HL-60 (cell line): ENCODE measurements at regions not wholly inside any gene's neighbourhood (a gene's known extent, or its start where the extent isn't known, plus 50 kb on each side); places are given as distances from the start of the nearest gene placed in this dataset.

Experiments
- DNase-seq, 2 experiments: peaks; one replicate each; pipeline ENCODE4 v3.0.0-alpha.2; 2010 to 2020; ENCODE audit warnings: low read depth in 1 of 2, low spot score in 1 of 2
- H3K27ac ChIP-seq: fragments of 250-450 bp; sonication (Bioruptor Pico); replicated peaks from 2 replicates; pipeline ENCODE4 v1.5.1; 2020; ENCODE audit warnings: mild to moderate bottlenecking, moderate library complexity
- H3K27me3 ChIP-seq: fragments of 250-450 bp; sonication (Bioruptor Pico); 2 replicates; pipeline ENCODE4 v1.5.1; 2021; ENCODE audit warnings: mild to moderate bottlenecking, moderate library complexity; ENCODE audit not compliant: insufficient read depth, poor library complexity, severe bottlenecking
- H3K4me3 ChIP-seq: replicated peaks from 2 replicates; pipeline ENCODE4 v1.5.1; 2011; ENCODE audit warnings: mild to moderate bottlenecking, control low read depth, low read length; ENCODE audit not compliant: insufficient read depth
- GABPA ChIP-seq: IDR thresholded peaks from 2 replicates; pipeline ENCODE4 v1.6.1; 2012; ENCODE audit warnings: low read depth
- POLR2AphosphoS5 ChIP-seq: IDR thresholded peaks from 2 replicates; pipeline ENCODE4 v1.6.1; 2012; ENCODE audit warnings: low read depth
- SPI1 ChIP-seq: IDR thresholded peaks from 2 replicates; pipeline ENCODE4 v1.6.1; 2012; ENCODE audit warnings: low read depth, mild to moderate bottlenecking, borderline replicate concordance
- TF ChIP-seq, protein P1 (sequence below): IDR thresholded peaks from 2 replicates; pipeline ENCODE4 v1.6.1; 2012; ENCODE audit warnings: low read depth; ENCODE audit not compliant: insufficient replicate concordance
- TF ChIP-seq, protein P2 (sequence below): IDR thresholded peaks from one replicate; pipeline ENCODE4 v1.5.1; 2011; ENCODE audit warnings: low read length, control low read depth, inconsistent platforms; ENCODE audit not compliant: insufficient read depth

DNA sequence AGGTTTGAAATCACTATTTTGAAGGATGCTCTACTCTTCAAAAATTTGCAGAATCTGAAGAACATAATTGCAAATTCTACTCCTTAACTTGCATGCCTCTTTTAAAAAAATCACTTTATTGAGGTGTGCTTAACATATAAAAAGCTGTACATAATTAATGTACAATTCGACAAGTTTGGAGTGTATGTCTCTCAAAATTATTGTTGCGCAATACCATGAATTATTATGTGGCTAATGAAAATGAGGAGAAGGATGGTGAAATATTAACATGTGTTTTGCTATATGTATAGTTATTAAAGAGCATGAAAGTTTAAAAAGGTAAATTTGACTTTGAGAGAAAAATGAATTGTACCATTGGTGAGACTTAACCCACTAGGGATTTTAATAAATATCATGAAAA is 187.2 kb upstream of the MALRD1 start:
- H3K27ac ChIP-seq = no peak overlapping the region
- TF ChIP-seq, protein P1, sequence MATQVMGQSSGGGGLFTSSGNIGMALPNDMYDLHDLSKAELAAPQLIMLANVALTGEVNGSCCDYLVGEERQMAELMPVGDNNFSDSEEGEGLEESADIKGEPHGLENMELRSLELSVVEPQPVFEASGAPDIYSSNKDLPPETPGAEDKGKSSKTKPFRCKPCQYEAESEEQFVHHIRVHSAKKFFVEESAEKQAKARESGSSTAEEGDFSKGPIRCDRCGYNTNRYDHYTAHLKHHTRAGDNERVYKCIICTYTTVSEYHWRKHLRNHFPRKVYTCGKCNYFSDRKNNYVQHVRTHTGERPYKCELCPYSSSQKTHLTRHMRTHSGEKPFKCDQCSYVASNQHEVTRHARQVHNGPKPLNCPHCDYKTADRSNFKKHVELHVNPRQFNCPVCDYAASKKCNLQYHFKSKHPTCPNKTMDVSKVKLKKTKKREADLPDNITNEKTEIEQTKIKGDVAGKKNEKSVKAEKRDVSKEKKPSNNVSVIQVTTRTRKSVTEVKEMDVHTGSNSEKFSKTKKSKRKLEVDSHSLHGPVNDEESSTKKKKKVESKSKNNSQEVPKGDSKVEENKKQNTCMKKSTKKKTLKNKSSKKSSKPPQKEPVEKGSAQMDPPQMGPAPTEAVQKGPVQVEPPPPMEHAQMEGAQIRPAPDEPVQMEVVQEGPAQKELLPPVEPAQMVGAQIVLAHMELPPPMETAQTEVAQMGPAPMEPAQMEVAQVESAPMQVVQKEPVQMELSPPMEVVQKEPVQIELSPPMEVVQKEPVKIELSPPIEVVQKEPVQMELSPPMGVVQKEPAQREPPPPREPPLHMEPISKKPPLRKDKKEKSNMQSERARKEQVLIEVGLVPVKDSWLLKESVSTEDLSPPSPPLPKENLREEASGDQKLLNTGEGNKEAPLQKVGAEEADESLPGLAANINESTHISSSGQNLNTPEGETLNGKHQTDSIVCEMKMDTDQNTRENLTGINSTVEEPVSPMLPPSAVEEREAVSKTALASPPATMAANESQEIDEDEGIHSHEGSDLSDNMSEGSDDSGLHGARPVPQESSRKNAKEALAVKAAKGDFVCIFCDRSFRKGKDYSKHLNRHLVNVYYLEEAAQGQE = no peak
- TF ChIP-seq POLR2AphosphoS5 (no peak), SPI1 (no peak)
- TF ChIP-seq, protein P2, sequence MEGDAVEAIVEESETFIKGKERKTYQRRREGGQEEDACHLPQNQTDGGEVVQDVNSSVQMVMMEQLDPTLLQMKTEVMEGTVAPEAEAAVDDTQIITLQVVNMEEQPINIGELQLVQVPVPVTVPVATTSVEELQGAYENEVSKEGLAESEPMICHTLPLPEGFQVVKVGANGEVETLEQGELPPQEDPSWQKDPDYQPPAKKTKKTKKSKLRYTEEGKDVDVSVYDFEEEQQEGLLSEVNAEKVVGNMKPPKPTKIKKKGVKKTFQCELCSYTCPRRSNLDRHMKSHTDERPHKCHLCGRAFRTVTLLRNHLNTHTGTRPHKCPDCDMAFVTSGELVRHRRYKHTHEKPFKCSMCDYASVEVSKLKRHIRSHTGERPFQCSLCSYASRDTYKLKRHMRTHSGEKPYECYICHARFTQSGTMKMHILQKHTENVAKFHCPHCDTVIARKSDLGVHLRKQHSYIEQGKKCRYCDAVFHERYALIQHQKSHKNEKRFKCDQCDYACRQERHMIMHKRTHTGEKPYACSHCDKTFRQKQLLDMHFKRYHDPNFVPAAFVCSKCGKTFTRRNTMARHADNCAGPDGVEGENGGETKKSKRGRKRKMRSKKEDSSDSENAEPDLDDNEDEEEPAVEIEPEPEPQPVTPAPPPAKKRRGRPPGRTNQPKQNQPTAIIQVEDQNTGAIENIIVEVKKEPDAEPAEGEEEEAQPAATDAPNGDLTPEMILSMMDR = no peak

DNA sequence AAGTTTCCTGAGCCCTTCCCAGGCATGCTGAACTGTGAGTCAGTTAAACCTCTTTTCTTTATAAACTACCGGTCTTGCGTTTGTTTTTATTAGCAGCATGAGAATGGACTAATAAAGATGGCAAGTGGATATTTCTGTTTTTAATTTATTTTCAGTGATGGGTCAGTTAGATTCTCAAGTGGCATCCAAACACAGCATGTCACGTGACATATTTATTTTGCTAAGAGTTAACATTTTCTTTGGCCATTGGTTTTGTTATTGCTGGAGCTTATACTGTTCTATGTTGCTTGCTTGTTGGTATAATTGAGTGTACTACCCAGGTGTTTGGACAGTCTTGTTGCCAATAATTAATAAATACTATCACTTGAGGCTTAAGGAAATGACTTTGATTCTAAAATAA is 181.7 kb upstream of the MALRD1 start:
- Histone ChIP-seq H3K27ac (no peak overlapping the region), H3K27me3 (no peaks in the 10 kb centered on the region), H3K4me3 (no peak overlapping the region)
- DNase-seq = no peak
- TF ChIP-seq POLR2AphosphoS5 = no peak
- TF ChIP-seq SPI1 = no peak
- TF ChIP-seq, protein P1 = no peak
- TF ChIP-seq, protein P2 = no peak
- no peak for TF ChIP-seq GABPA

More for the DNA sequence above, 187.2 kb upstream of the MALRD1 start:
- DNase-seq = no peak
- Histone ChIP-seq H3K4me3 (no peak overlapping the region), H3K27me3 (no peaks in the 10 kb centered on the region)

DNA sequence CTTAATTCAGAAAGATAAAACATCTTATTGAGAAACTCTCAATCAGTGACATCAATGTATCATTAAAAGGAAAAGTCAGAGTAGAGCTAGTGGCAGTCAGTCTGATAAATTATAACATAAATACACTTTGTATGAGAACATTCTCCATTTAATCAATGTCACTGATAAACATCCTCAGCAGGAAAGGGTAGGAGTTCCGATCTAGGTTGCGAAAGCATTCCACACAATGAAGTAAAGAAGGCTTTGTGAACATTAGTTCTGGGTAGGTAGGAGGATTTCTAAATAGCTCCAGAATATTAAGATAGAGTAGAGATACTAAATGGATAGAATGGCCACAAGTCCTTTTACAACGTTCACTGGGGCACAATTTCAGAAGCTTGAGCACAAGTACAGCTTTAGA is 179.7 kb upstream of the MALRD1 start:
- Histone ChIP-seq H3K27ac (no peak overlapping the region), H3K27me3 (no peaks in the 10 kb centered on the region), H3K4me3 (no peak overlapping the region)
- DNase-seq = no peak
- TF ChIP-seq, protein P1 = no peak
- TF ChIP-seq POLR2AphosphoS5 = no peak
- TF ChIP-seq, protein P2 = no peak
- no peak for TF ChIP-seq SPI1
- TF ChIP-seq GABPA = no peak
